ENCODE measurements at regions not wholly inside any gene's neighbourhood (a gene's known extent, or its start where the extent isn't known, plus 50 kb on each side); places are given as distances from the start of the nearest gene placed in this dataset.

GRCh38 chr15:69648775-69649735 is 196.4 kb downstream of the RPLP1 start:
- WGBS (ENCODE audit: low lambda C conversion rate): 45% methylated on average over 13 of the region's 13 CpGs
- no peak overlapping the region for H3K27ac ChIP-seq (ENCODE audit: low read depth in 2 of 2, low read length in 1 of 2)
- TF ChIP-seq CHD2 (IDR thresholded peaks at IDR 0.05; ENCODE audit: low read length, partially characterized antibody) (no peak), USF2 (IDR thresholded peaks at IDR 0.05; ENCODE audit: borderline replicate concordance, low read depth, low read length) (no peak), RCOR1 (IDR thresholded peaks at IDR 0.05; ENCODE audit: low read length) (no peak), RAD21 (IDR thresholded peaks at IDR 0.05; ENCODE audit: low read length) (no peak), IRF3 (IDR thresholded peaks at IDR 0.05; ENCODE audit: low read depth, low read length) (no peak), YY1 (IDR thresholded peaks at IDR 0.05; ENCODE audit: low read depth) (no peak), SMC3 (IDR thresholded peaks at IDR 0.05; ENCODE audit: low read depth, low read length) (no peak), TCF12 (IDR thresholded peaks at IDR 0.05) (no peak), FOSL2 (IDR thresholded peaks at IDR 0.05; ENCODE audit: borderline replicate concordance, low read depth) (no peak), SIN3A (IDR thresholded peaks at IDR 0.05; ENCODE audit: borderline replicate concordance, low read depth, low read length) (no peak), ELF1 (IDR thresholded peaks at IDR 0.05) (no peak), MEF2A (IDR thresholded peaks at IDR 0.05; ENCODE audit: borderline replicate concordance, low read depth) (no peak), FOXJ3 (CRISPR knock-in tag; IDR thresholded peaks at IDR 0.05) (no peak), GABPA (IDR thresholded peaks at IDR 0.05; ENCODE audit: low read depth) (no peak), ZBTB33 (IDR thresholded peaks at IDR 0.05; ENCODE audit: borderline replicate concordance, low read depth) (no peak), RFX5 (IDR thresholded peaks at IDR 0.05; ENCODE audit: low read length) (no peak), NRF1 (IDR thresholded peaks at IDR 0.05; ENCODE audit: low read depth, low read length) (no peak)
- ChIA-PET CTCF (interaction anchor here (0.6 to 1.2 kb wide), 2 partner anchors 173 to 965 kb away, joined by 3 read pairs; no protein-coding TSS in a partner anchor), POLR2A (no interaction called here)
- peaks cover 52% of the 10 kb centered on the region; the same call in 1 of the 2 replicates for H3K27me3 ChIP-seq (ENCODE audit: insufficient read depth)
- DNase-seq: no peak
- 0 out of 4 replicates have a peak overlapping the region, but pooled peaks of 1 of the 2 experiments have one; percentile 32 for H3K4me3 ChIP-seq (ENCODE audit: low read depth in 2 of 2, low read length in 1 of 2)
- H3K4me1 ChIP-seq (ENCODE audit: control insufficient read depth in 1 of 2, insufficient read depth in 2 of 2, low read depth in 1 of 2, low read length in 1 of 2): peaks cover 0 to 6% of the 10 kb centered on the region in 2 experiments; a peak in 1 of 4 replicates
- H3K4me2 ChIP-seq: no peak overlapping the region
- no peaks in the 10 kb centered on the region for H4K20me1 ChIP-seq (ENCODE audit: insufficient read depth)
- no peak overlapping the region for H3K9ac ChIP-seq
- no peak overlapping the region for H2AFZ ChIP-seq (ENCODE audit: low read depth)
- H3K9me3 ChIP-seq: no peaks in the 10 kb centered on the region
- H3K9me2 ChIP-seq: no peaks in the 10 kb centered on the region
- no peaks in the 10 kb centered on the region for H3K79me2 ChIP-seq (ENCODE audit: insufficient read depth)
- H3F3A ChIP-seq (replicated peaks; ENCODE audit: insufficient read depth): no peaks in the 10 kb centered on the region
- no peaks in the 10 kb centered on the region for H3K36me3 ChIP-seq (replicated peaks in 1 of 2; ENCODE audit: control insufficient read depth in 1 of 2, insufficient read depth in 2 of 2, low read length in 1 of 2)

All from SK-N-SH (cell line).